Lung (tissue), 11 donors: ENCODE measurements at regions not wholly inside any gene's neighbourhood (a gene's known extent, or its start where the extent isn't known, plus 50 kb on each side); places are given as distances from the start of the nearest gene placed in this dataset.

Experiments used
- ATAC-seq: fragments of 200-7000 bp; cut with Tn5 transposase; one replicate; pipeline ENCODE4 v1.9.1; 2020; ENCODE audit warnings: moderate number of reproducible peaks; ENCODE audit not compliant: insufficient read depth, low FRiP score
- DNase-seq, 3 donors: peaks; one replicate each; pipeline ENCODE4 v3.0.0-alpha.2; 2013 to 2017
- H3K27ac ChIP-seq, 2 donors: one replicate each; pipeline ENCODE4 v1.5.1; 2013; ENCODE audit warnings: mild to moderate bottlenecking in 2 of 2, moderate library complexity in 2 of 2, control low read depth in 1 of 2, inconsistent platforms in 1 of 2, low read depth in 1 of 2, low read length in 1 of 2
- H3K27me3 ChIP-seq, 3 donors: one replicate each; pipeline ENCODE4 v1.5.1; 2013; ENCODE audit warnings: low read length in 2 of 3; ENCODE audit not compliant: control insufficient read depth in 3 of 3, insufficient read depth in 3 of 3
- H3K36me3 ChIP-seq, 4 donors: one replicate each; pipeline ENCODE4 v1.5.1; 2013; ENCODE audit warnings: low read length in 4 of 4, mild to moderate bottlenecking in 1 of 4, moderate library complexity in 1 of 4; ENCODE audit not compliant: control insufficient read depth in 4 of 4, insufficient read depth in 4 of 4
- H3K4me1 ChIP-seq, 5 donors: one replicate each; pipeline ENCODE4 v1.5.1; 2013; ENCODE audit warnings: low read length in 5 of 5, mild to moderate bottlenecking in 2 of 5, moderate library complexity in 1 of 5; ENCODE audit not compliant: control insufficient read depth in 5 of 5, insufficient read depth in 5 of 5
- H3K4me3 ChIP-seq: one replicate; pipeline ENCODE4 v1.5.1; 2013; ENCODE audit warnings: mild to moderate bottlenecking, control low read depth, moderate library complexity
- H3K9ac ChIP-seq, 2 donors: one replicate each; pipeline ENCODE4 v1.5.1; 2013; ENCODE audit warnings: low read length in 2 of 2, control low read depth in 1 of 2; ENCODE audit not compliant: insufficient read depth in 1 of 2
- H3K9me3 ChIP-seq, 4 donors: one replicate each; pipeline ENCODE4 v1.5.1; 2013; ENCODE audit warnings: low read length in 3 of 4, mild to moderate bottlenecking in 1 of 4, moderate library complexity in 1 of 4; ENCODE audit not compliant: control insufficient read depth in 4 of 4, insufficient read depth in 3 of 4
- CTCF ChIP-seq: IDR thresholded peaks from 2 replicates; pipeline ENCODE4 v1.5.1; 2012; ENCODE audit warnings: mild to moderate bottlenecking; ENCODE audit errors: control extremely low read depth, extremely low read depth
- WGBS, 2 donors: extraction: QIAGEN DNeasy Blood & Tissue Kit; methylation state at CpG; one replicate each; pipeline ENCODE4 v1.1.7; 2013; 5-methylcytosine and 5-hydroxymethylcytosine counted together
- donor health status: control.
- donor health status: control.
- donor health status: Bipolar disorder and iron deficiency.
- donor health status: healthy.
- donor health status: DM: yes; HTN: yes; CAD: no.

DNA sequence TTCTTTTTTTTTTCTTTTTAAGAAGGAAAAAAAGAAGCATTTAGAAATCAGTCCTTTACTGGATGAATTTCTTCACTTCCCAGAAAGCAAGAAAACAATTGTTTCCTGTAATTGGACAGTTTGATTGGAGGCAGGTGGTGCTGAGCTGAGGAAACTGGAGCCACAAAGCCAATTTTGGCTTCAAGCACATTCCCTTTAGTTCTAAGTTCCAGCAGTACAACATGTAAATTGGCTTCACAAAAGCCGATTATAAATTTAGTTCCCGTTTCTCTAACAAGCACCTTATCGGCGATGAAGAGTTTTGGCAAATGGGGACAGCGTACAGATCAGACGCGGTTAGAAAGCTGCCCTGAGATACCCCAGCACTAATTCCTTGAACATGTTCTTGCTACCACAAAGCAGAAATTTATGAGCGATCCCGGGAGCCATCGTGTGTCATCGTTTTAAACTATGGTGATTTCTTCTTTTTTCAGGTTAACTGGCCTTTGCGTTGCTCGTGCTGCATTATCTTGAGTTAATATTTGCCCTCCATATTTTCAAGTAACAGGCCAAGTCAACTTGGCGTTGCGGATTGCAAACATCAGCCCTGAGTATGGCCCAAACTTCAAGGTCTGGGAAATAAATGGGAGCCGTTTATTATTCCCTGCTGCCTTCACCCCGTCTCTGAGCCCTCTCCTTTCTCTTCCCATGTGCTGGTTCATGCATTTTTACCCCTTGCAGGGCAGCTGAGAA is 190.4 kb upstream of the ID2 start:
- peak; percentile 51 to 84 (median 68) for DNase-seq
- no peak overlapping the region for H3K4me3 ChIP-seq
- peaks cover 0 to 44% (median 23%) of the 10 kb centered on the region in 5 donors for H3K4me1 ChIP-seq
- no peaks in the 10 kb centered on the region for H3K36me3 ChIP-seq
- H3K9me3 ChIP-seq: no peaks in the 10 kb centered on the region
- no peaks in the 10 kb centered on the region for H3K27me3 ChIP-seq
- 56 to 67% methylated on average over 17 of the region's 17 CpGs for WGBS, 2 donors
- H3K9ac ChIP-seq: no peak overlapping the region
- ATAC-seq: no peak
- H3K27ac ChIP-seq: no peak overlapping the region
- no peak for TF ChIP-seq CTCF

GRCh38 chr2:8494151-8494550 is 187.7 kb upstream of the ID2 start:
- H3K27ac ChIP-seq: no peak overlapping the region
- H3K4me3 ChIP-seq: no peak overlapping the region
- TF ChIP-seq CTCF: no peak
- H3K4me1 ChIP-seq: peaks cover 0 to 44% (median 19%) of the 10 kb centered on the region in 5 donors
- H3K27me3 ChIP-seq: no peaks in the 10 kb centered on the region
- H3K9me3 ChIP-seq: no peaks in the 10 kb centered on the region
- DNase-seq (no peak), ATAC-seq (no peak)
- H3K9ac ChIP-seq: no peak overlapping the region
- H3K36me3 ChIP-seq: no peaks in the 10 kb centered on the region
- 88 to 98% methylated on average over 9 of the region's 9 CpGs for WGBS, 2 donors

- Histone ChIP-seq H3K9me3 (no peaks in the 10 kb centered on the region), H3K9ac (no peak overlapping the region), H3K36me3 (no peaks in the 10 kb centered on the region), H3K27me3 (no peaks in the 10 kb centered on the region), H3K4me1 (peaks cover 0 to 44% (median 19%) of the 10 kb centered on the region in 5 donors), H3K4me3 (no peak overlapping the region), H3K27ac (no peak overlapping the region)
- no peak for ATAC-seq
- TF ChIP-seq CTCF: no peak
- 65 to 71% methylated on average over 3 of the region's 3 CpGs for WGBS, 2 donors
- DNase-seq: peak in 1 of 3 donors; percentile 58
Observed at GRCh38 chr2:8494589-8494988, 187.3 kb upstream of the ID2 start.
